ENCODE measurements at regions not wholly inside any gene's neighbourhood (a gene's known extent, or its start where the extent isn't known, plus 50 kb on each side); places are given as distances from the start of the nearest gene placed in this dataset.
A peak's percentile ranks its signal among the peaks of the same experiment; 100 is the strongest.

GRCh38 chr1:234875328-234875952 is 253.2 kb downstream of the TOMM20 start (continued):
- TF ChIP-seq MEF2D (CRISPR knock-in tag; IDR thresholded peaks at IDR 0.05), result peak; percentile 64; the same call in 1 of the 2 replicates
- 0 out of 2 replicates have a peak, but pooled peaks have one; percentile 9 for TF ChIP-seq ZNF761 (CRISPR knock-in tag; conservative IDR thresholded peaks at IDR 0.05)
- no peak for TF ChIP-seq ZNF782 (CRISPR knock-in tag; IDR thresholded peaks at IDR 0.05; ENCODE audit: borderline replicate concordance)
- peak; percentile 52 for TF ChIP-seq ZMYM4 (CRISPR knock-in tag; IDR thresholded peaks at IDR 0.05)
- peak; percentile 90 for TF ChIP-seq GATAD2A (CRISPR knock-in tag; IDR thresholded peaks at IDR 0.05)
- 0 out of 2 replicates have a peak, but pooled peaks have one; percentile 32 for TF ChIP-seq NFIC (IDR thresholded peaks at IDR 0.05; ENCODE audit: low read length)
- 0 out of 2 replicates have a peak, but pooled peaks have one; percentile 35 for TF ChIP-seq RAD21 (CRISPR knock-in tag; IDR thresholded peaks at IDR 0.05)
- peak; percentile 67 for TF ChIP-seq SMAD3 (CRISPR knock-in tag; IDR thresholded peaks at IDR 0.05)
- 0 out of 2 replicates have a peak, but pooled peaks have one; percentile 7 for TF ChIP-seq ZNF776 (CRISPR knock-in tag; IDR thresholded peaks at IDR 0.05)
- TF ChIP-seq AHR (CRISPR knock-in tag; IDR thresholded peaks at IDR 0.05), result peak; percentile 36; the same call in 1 of the 2 replicates
- no peak for TF ChIP-seq CSRNP2 (CRISPR knock-in tag; conservative IDR thresholded peaks at IDR 0.05; ENCODE audit: low read depth)
- TF ChIP-seq ZXDC (CRISPR knock-in tag; IDR thresholded peaks at IDR 0.05), result peak; percentile 58; the same call in 1 of the 2 replicates
- no peak for TF ChIP-seq ZFP62 (CRISPR knock-in tag; IDR thresholded peaks at IDR 0.05)
- peak; percentile 76; the same call in 1 of the 2 replicates for TF ChIP-seq ZNF792 (CRISPR knock-in tag; IDR thresholded peaks at IDR 0.05)
- no peak; the same call in 1 of the 2 replicates for TF ChIP-seq TCF7L2 (IDR thresholded peaks at IDR 0.05; ENCODE audit: low read depth, low read length)
- TF ChIP-seq TFDP2 (CRISPR knock-in tag; IDR thresholded peaks at IDR 0.05), result peak; percentile 45; the same call in 1 of the 2 replicates
- TF ChIP-seq GATAD1 (CRISPR knock-in tag; IDR thresholded peaks at IDR 0.05), result no peak
- TF ChIP-seq ZFX (CRISPR knock-in tag; IDR thresholded peaks at IDR 0.05; ENCODE audit: low read depth), result peak; percentile 70
- no peak; the same call in 1 of the 2 replicates for TF ChIP-seq JUNB (CRISPR knock-in tag; IDR thresholded peaks at IDR 0.05; ENCODE audit: borderline replicate concordance)
- peak; percentile 28 for TF ChIP-seq TBL1XR1 (IDR thresholded peaks at IDR 0.05; ENCODE audit: borderline replicate concordance, low read length, partially characterized antibody)
- TF ChIP-seq ASH2L (IDR thresholded peaks at IDR 0.05; ENCODE audit: insufficient read length, low read depth, low read length), result no peak
- peak; percentile 81 for TF ChIP-seq MXD3 (CRISPR knock-in tag; IDR thresholded peaks at IDR 0.05)
- peak; percentile 66; the same call in 1 of the 2 replicates for TF ChIP-seq ZNF75D (CRISPR knock-in tag; IDR thresholded peaks at IDR 0.05; ENCODE audit: borderline replicate concordance)
- no peak; the same call in 1 of the 2 replicates for TF ChIP-seq PAX8 (CRISPR knock-in tag; IDR thresholded peaks at IDR 0.05; ENCODE audit: borderline replicate concordance)
